Colonic mucosa (tissue), 4 donors: ENCODE measurements at regions not wholly inside any gene's neighbourhood (a gene's known extent, or its start where the extent isn't known, plus 50 kb on each side); places are given as distances from the start of the nearest gene placed in this dataset.
A peak's percentile ranks its signal among the peaks of the same experiment; 100 is the strongest.

ENCODE experiments used
- DNase-seq: peaks from one replicate; pipeline ENCODE4 v3.0.0-alpha.2; 2020
- H3K27ac ChIP-seq: fragments of 200-600 bp; one replicate; pipeline ENCODE4 v1.8.0; 2021
- H3K27me3 ChIP-seq: fragments of 200-600 bp; one replicate; pipeline ENCODE4 v1.8.0; 2021
- H3K36me3 ChIP-seq: fragments of 200-600 bp; one replicate; pipeline ENCODE4 v1.8.0; 2021
- H3K4me1 ChIP-seq: fragments of 200-600 bp; one replicate; pipeline ENCODE4 v1.8.0; 2021; ENCODE audit warnings: mild to moderate bottlenecking
- H3K4me3 ChIP-seq: fragments of 200-600 bp; one replicate; pipeline ENCODE4 v1.8.0; 2021
- H3K9ac ChIP-seq, 2 donors: one replicate each; pipeline ENCODE4 v1.7.0; 2013; ENCODE audit warnings: control low read depth in 2 of 2, low read depth in 2 of 2, low read length in 2 of 2
- H3K9me3 ChIP-seq: fragments of 200-600 bp; one replicate; pipeline ENCODE4 v1.8.0; 2021
- intact Hi-C: fragments of 100-400 bp; cut with DNase I; formaldehyde crosslinking; loops from one replicate; pipeline ENCODE4 v1.14.1; 2022
- TF ChIP-seq, protein P1 (sequence below): fragments of 200-600 bp; IDR thresholded peaks from one replicate; pipeline ENCODE4 v1.8.0; 2022; ENCODE audit warnings: antibody characterized with exemption, mild to moderate bottlenecking
- donor health status: healthy.
- donor health status: DM: no; HTN: no; CAD: no.
- donor health status: DM: no; HTN: no; CAD: no.

DNA sequence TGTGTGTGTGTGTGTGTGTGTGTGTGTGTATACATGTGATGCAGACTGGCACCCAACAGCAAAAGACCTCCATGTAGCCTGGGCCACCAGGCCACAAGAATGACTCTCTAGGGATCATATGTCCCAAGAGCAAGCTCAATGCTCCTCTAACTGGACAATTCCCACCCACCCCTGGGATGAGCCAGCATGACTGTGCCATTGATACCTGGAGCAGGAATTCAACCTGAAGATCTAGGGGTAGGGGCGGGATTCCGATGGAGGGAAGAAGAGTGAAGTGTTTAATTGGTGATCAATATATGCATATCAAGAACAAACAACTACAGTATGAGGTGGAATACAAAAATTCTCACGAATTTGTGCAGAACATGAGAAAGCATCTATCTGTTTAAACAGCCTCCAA lies 136.2 kb downstream of the PSMG1 start:
- TF ChIP-seq, protein P1, sequence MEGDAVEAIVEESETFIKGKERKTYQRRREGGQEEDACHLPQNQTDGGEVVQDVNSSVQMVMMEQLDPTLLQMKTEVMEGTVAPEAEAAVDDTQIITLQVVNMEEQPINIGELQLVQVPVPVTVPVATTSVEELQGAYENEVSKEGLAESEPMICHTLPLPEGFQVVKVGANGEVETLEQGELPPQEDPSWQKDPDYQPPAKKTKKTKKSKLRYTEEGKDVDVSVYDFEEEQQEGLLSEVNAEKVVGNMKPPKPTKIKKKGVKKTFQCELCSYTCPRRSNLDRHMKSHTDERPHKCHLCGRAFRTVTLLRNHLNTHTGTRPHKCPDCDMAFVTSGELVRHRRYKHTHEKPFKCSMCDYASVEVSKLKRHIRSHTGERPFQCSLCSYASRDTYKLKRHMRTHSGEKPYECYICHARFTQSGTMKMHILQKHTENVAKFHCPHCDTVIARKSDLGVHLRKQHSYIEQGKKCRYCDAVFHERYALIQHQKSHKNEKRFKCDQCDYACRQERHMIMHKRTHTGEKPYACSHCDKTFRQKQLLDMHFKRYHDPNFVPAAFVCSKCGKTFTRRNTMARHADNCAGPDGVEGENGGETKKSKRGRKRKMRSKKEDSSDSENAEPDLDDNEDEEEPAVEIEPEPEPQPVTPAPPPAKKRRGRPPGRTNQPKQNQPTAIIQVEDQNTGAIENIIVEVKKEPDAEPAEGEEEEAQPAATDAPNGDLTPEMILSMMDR, result no peak
- intact Hi-C loops, result no loop called here
- no peaks in the 10 kb centered on the region for H3K36me3 ChIP-seq
- H3K27me3 ChIP-seq, result no peaks in the 10 kb centered on the region
- no peak for DNase-seq
- no peaks in the 10 kb centered on the region for H3K9me3 ChIP-seq
- no peak overlapping the region for H3K27ac ChIP-seq
- H3K9ac ChIP-seq, result no peak overlapping the region
- no peaks in the 10 kb centered on the region for H3K4me1 ChIP-seq
- no peak overlapping the region for H3K4me3 ChIP-seq

DNA sequence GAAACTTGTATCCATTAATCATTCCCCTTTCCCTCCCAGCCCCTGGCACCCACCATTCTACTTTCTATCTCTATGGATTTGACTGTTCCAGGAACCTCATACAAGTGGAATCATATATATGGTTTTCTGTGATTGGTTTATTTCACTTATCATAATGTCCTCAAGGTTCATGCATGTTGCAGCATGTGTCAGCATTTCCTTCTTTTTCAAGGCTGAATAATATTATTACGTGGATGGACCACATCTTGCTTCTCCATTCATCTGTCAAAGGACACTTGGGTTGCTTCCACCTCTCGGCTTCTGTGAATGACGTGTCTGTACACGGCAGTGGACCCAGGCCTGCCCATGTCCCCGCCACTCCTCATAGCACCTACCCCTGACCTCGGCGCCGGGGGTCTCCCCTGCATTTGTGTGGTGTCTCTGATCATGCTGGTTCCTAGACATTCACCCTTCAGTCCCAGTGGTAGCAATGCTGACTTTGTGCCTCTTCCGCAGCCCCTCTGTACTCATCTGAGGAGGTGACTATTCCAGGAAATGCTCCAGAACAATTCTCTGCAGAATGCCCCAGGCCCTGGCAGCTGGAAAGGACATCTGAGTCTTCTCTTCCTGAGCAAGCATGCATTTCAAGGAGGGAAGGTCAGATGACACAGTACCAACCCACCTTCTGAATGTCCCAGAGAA lies 136.9 kb downstream of the PSMG1 start:
- no peak overlapping the region for H3K9ac ChIP-seq
- no peaks in the 10 kb centered on the region for H3K36me3 ChIP-seq
- H3K9me3 ChIP-seq, result no peaks in the 10 kb centered on the region
- intact Hi-C loops, result no loop called here
- H3K4me1 ChIP-seq, result no peaks in the 10 kb centered on the region
- TF ChIP-seq, protein P1, result no peak
- no peak overlapping the region for H3K4me3 ChIP-seq
- DNase-seq, result peak; percentile 12
- H3K27me3 ChIP-seq, result no peaks in the 10 kb centered on the region
- H3K27ac ChIP-seq, result no peak overlapping the region

DNA sequence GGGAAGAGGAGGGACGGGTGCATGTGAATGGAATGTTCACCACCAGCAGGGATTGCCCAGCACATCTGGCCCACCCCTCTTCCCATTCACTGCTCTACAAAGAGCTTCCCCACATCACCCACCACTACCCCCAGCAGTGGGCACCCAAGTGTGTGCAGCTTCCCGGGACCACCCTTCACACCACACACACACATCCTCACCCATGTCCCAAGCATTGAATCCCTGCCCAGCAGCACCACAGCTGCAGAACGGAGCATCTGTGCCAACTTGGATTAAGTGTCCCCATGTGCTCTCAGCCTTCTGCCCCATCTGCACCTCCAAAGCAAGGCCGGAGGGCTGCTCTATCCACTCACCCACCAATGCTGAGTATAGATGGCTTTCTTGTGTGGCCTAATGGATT lies 141.4 kb downstream of the PSMG1 start:
- H3K27me3 ChIP-seq, result no peaks in the 10 kb centered on the region
- H3K4me3 ChIP-seq, result no peak overlapping the region
- no peak overlapping the region for H3K27ac ChIP-seq
- DNase-seq, result no peak
- no peaks in the 10 kb centered on the region for H3K36me3 ChIP-seq
- H3K9ac ChIP-seq, result no peak overlapping the region
- TF ChIP-seq, protein P1, result no peak
- no peaks in the 10 kb centered on the region for H3K4me1 ChIP-seq
- H3K9me3 ChIP-seq, result no peaks in the 10 kb centered on the region
- intact Hi-C loops, result no loop called here

DNA sequence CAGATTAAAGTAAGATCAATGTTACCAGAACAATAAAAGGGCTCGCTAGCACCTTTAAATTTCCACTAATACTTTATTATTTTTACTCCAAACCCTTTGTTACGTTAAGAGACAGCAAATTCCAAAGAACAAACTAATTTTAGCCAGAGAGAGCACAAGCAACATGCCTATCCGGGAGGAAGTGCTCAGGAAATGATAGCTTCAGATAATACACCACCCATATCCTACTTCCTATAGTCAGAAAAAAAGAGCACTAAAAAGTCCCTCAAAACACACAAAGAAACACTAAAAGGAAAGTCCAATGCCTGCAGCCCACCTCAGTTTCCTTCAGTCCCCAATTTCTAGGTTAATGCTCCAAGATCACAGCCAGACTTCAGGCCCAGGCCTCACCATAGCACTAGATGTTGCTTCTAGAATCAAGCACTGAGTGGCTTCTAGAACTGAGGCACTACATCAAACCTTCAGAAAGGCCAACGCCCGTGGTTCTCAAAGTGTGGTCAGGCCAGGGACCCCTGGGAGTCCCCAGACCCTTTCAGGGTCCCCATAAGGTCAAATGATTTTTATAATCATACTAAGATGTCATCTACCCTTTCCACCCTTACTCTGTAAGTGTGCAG lies 142.6 kb downstream of the PSMG1 start:
- DNase-seq, result no peak
- H3K4me1 ChIP-seq, result no peaks in the 10 kb centered on the region
- intact Hi-C loops, result no loop called here

DNA sequence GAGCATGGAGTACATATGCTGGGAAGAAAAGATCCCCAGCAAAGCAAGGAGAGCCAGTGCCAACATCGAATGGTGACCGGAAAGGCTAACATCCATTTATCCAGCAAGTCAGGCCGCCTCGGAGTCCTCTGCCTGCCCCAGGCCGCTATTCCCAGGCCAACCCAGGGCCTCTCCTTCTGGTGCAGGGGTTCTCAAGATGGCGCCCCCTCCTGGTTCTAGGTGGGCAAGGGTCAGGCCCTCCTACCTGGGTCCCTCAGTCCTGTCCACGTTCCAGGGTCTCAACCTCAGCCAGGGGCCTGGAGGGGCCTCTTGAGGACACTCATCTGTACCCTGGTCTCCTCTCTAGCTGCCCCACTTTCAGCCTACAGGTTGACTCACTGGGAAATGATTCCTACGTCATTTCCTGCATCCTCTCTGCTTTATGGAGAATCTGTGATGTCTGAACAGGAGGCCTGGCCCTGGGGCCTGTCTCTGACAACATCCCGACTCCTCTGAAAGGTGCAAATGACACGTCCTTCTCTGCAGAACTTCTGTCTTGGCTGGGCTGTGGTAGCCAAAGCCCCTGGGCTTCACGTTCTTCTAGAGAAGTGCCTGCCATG lies 145.3 kb downstream of the PSMG1 start:
- no peak overlapping the region for H3K4me3 ChIP-seq
- no peaks in the 10 kb centered on the region for H3K9me3 ChIP-seq
- H3K9ac ChIP-seq, result no peak overlapping the region
- no peak for DNase-seq
- H3K27me3 ChIP-seq, result no peaks in the 10 kb centered on the region
- no peak overlapping the region for H3K27ac ChIP-seq
- H3K4me1 ChIP-seq, result no peaks in the 10 kb centered on the region
- TF ChIP-seq, protein P1, result no peak
- intact Hi-C loops, result no loop called here
- H3K36me3 ChIP-seq, result no peaks in the 10 kb centered on the region

More for the DNA sequence above, 142.6 kb downstream of the PSMG1 start:
- no peak overlapping the region for H3K4me3 ChIP-seq
- no peaks in the 10 kb centered on the region for H3K27me3 ChIP-seq
- TF ChIP-seq, protein P1, result no peak
- no peaks in the 10 kb centered on the region for H3K9me3 ChIP-seq
- no peak overlapping the region for H3K27ac ChIP-seq
- H3K9ac ChIP-seq, result no peak overlapping the region
- no peaks in the 10 kb centered on the region for H3K36me3 ChIP-seq
